GM18867 (cell line): ENCODE measurements at regions not wholly inside any gene's neighbourhood (a gene's known extent, or its start where the extent isn't known, plus 50 kb on each side); places are given as distances from the start of the nearest gene placed in this dataset.
"Not testable (repeated sequence)": the region's sequence is repeated elsewhere in the genome, so short reads cannot be mapped to it uniquely, and the experiment has no call there.

Experiments
- ATAC-seq: cut with Tn5 transposase; IDR thresholded peaks from one replicate; pipeline ENCODE4 v1.9.1; 2021; ENCODE audit warnings: mild to moderate bottlenecking, moderate library complexity; ENCODE audit not compliant: unreplicated experiment

GRCh38 chr7:112592565-112593263 is 111.9 kb downstream of the LSMEM1 start:
- ATAC-seq = not testable (repeated sequence)

- ATAC-seq = no peak
Measured at GRCh38 chr7:112594397-112594796, 113.6 kb downstream of the LSMEM1 start.

GRCh38 chr7:112596260-112596659 is 115.5 kb downstream of the LSMEM1 start:
- no peak for ATAC-seq

DNA sequence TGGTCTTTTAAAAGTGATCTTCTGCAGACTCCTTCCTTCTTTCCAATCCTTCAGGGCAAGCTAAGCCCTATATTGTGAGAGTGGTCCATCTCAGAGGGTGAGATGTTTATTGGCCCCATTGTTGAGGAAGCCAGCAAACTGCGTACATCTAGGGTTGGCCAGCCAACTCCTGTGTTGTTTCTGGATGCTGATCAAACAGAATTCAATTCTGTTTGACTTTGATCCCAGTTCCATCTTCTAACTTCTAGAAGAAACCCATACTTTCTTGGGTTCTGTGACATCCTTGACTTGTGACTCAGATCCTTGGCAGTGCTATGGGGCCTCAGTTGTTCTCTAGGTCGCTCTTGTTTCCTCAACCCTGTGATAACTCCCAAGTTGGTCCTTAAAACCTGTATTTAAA is 116.2 kb downstream of the LSMEM1 start:
- ATAC-seq = no peak

DNA sequence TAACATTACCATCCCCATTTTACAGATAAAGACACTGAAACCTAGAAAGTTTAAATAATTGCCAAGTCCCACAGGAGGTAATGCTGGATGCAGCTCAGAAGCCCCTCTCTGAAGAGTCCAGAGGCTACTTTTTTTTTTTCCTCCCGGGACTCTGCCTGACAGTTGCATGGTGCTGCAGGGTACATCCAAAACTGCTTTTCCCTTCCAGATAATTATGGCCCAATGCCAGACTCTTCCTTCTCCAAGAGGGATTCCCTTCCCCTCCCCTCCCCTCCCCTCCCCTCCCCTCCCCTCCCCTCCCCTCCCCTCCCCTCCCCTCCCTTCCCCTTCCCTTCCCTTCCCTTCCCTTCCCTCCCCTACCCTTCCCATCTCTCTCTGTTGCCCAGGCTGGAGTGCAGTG is 122.9 kb downstream of the LSMEM1 start:
- no peak for ATAC-seq

GRCh38 chr7:112610636-112611035 is 129.8 kb downstream of the LSMEM1 start:
- no peak for ATAC-seq

DNA sequence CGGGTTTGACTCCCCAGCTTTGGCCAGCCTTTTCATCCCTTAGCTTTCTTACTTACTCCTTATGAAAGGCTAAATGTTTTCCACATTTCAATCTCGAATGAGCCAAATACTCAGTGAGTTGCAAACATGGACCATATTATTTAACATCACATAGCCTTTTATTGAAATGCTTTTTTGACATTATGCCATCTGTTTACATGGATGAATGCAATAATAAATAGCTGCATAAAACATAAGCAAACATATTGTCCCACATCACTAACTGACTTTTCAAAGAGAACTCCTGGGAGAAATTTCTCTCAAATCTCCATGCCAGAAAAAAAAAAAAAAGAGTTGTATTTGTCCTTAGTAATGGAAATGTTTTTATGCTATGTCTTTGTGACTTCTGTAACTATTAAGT is 134.9 kb downstream of the LSMEM1 start:
- no peak for ATAC-seq

DNA sequence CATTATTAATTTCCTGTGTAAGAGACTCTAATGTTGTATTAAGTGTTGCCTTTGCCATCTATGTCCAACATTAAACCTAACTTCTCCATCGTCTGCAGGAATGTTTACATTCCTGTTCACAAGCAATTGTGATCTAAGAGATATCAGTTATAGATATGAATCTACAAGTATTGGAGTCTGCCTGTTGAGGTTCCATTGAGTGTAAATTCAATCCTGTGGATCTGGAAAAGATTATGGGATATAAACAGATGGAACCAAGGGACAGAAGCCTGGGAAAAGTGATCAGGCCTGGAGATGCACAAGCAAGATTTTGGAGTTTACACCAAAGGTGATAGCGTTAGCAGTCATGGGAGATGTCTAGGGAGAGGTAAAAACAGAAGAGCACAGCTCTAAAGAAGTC is 135.5 kb downstream of the LSMEM1 start:
- ATAC-seq = no peak

DNA sequence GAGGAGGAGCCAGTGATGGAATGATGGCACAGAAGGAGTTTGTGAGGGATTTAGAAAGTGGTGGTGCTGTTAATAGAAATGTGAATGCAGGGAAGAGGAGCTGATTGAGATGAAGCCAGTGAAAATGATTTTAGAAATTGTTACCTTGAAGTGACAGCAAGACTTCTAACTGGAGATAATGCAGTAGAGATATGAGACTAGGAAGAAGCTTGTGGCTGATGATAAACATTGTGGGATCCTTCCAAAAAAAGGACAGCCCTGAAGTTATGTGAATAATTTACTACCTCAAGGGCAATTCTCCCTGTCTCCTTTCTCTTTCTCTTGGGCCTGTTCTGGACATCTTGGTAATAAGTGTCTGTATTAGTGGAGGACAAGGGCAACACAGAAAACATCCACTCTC is 138.6 kb downstream of the LSMEM1 start:
- ATAC-seq = no peak

DNA sequence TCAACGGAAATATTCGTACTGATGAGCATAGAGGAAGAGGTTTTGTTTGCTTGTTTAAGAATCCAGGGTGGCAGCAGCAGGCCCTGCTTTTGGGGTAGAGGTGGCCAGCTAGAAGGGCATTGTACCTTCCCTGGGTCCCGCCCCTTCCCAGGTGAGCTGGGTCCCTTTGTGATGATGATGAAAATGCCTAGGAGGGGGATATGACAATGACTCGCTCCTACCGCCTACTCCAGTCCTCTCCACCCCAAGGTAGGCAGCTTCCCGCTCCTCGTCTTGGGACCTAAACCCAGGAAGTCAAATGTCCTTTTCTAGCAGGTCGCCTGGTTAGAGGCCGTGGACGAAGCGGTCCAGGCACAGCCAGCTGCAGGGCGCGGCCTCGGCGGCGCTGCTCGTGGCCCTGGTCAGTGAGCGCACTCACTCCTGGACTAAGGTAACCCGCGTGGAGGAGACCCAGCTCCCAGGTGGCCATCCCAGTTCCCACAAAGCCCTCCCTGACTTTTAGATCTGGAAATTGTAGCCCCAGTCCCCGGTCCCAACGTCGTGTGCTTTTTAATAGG is 141.4 kb downstream of the LSMEM1 start:
- ATAC-seq = no peak

DNA sequence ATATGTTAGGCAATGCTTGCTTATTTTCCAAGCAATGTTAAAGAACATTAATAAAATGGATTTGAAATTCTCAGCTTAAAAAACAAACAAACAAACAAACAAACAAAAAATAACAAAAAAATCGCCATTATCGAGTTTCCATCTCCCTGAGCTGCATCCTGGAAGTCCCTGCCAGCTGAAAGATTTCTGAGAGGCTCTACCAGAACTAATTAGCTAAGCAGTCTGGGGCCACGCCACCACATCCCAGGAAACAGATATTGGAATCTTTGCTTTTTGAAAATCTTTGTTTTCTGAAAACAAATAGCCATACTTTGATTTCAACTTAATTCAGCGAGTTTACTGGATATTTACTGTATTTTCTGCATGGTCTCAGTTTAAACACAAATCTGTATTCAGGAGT is 143.6 kb downstream of the LSMEM1 start:
- ATAC-seq = no peak

DNA sequence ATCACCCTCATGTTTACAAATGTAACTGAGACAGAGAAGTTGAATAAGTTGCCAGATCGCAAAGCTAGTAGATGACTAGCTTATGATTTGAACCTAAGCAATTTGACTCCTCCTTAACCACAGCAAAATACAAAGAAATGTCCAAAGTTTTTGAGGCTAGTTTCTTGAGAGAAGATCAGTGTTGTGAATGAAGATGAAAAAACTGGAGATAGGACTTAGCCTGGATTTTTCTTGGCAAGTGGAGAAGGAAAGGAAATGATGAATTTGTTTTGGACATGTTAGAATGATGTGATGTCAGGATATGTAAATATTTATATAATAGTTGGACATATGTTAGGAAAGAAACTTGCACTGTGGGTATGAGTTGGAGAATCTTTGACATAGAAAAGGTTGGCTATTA is 149.8 kb downstream of the LSMEM1 start:
- no peak for ATAC-seq

DNA sequence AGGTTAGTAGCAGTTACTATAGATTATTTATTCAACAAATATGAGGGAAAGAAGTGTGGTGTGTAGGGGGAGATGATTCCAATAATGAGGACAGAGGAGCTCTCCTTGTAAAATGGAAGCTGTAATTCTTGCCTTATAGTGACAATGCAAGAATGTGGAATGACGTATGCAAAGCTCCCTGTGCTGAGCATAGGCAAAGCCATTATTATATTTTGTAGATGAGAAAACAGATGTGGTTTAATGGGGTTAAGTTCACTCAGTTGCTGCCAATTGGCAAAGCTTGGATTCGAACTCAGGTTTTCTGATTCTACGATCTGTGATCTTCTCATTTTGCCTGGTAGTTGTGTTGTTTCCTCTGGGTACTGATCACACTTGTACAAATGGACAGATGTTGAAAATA is 153.3 kb downstream of the LSMEM1 start:
- no peak for ATAC-seq

DNA sequence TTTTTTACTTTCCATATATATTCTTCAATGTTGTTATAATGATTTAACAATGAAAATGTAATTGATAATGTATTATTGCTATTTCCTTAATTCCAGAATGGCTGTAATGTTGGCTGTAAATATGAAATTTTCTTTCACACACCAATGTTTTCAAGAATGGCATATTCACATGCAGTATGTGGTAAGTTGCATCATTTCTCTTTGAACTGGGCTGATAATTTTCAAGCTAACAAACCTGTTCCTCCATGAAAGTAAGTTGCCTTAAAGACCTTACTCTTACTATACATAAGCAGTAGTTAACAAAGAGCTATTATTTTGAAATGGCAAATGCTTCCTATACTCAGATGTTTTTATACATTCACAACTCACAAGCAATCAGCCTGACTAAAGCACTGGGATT is 154.5 kb downstream of the TMEM168 start:
- ATAC-seq = no peak

DNA sequence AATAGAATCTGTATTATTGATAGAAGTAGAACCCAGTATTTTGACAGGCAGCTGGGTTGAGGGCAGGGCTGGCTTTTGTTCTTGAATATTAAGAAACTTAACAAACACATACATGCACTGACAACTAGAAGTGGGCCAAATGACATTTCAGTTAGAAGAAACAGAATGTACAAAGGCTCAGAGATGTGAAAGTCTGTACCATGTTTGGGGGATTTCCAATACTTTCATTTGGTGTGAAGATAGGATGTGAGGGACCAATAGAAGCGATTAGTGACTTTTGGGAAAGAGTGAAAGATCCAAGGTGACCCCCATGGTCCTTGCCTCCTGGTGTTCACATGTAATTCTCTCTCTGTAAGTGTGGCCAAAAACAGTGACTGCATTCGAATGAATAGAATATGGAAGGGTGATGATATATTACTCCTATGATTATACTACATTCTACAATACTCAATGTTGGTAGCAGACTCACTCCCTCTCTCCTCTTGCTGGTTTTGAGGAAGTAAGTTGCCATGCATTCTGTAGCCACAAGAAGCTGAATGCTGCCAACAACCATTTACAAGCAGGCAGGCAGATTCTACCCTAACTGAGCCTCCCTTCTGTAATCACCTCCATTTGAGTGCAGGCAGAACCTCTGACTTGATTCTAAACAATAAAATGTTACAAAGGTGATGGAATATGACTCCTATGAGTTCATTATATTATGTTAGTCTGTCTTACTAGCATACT is 151.4 kb downstream of the TMEM168 start:
- ATAC-seq = no peak

- no peak for ATAC-seq
Measured at GRCh38 chr7:112640685-112641084, 149.5 kb downstream of the TMEM168 start.

DNA sequence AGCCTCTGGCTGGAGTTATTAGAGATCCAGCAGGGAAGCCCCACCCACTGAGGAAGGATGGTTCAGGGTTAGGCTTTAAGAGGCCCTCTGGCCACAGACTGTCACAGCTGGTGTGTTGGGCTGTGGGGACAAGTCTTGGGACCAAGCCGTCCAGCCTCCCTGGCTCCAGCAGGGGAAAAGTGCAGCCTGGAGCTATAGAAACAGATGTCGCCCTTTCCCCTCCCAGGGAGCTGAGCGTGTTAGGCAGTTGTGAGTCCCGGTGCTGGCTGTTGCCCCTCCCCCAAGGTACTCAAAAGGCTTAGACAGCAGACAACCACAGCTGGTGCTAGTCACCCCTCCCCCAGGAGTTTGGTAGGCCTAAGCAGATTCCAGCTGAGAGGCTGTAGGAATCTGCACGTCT is 143.4 kb downstream of the TMEM168 start:
- ATAC-seq = no peak

- ATAC-seq = no peak
Measured at GRCh38 chr7:112648781-112649180, 141.4 kb downstream of the TMEM168 start.

DNA sequence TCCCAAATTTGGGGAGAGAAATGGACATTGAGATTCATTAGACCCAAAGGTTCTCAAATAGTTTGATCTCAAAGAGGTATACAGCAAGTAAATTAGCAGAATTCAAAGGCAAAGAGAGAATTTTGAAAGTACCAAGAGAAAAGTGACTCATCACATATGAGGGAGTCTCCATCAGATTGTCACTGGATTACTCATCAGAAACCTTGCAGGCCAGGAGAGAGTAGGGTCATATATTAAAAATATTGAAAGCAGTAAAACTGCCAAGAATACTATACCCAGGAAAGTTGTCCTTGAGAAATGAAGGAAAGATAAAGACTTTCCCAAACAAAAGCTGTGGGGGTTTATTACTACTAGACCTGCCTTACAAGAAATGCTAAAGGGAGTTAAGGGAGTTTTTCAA is 140.6 kb downstream of the TMEM168 start:
- ATAC-seq = no peak

DNA sequence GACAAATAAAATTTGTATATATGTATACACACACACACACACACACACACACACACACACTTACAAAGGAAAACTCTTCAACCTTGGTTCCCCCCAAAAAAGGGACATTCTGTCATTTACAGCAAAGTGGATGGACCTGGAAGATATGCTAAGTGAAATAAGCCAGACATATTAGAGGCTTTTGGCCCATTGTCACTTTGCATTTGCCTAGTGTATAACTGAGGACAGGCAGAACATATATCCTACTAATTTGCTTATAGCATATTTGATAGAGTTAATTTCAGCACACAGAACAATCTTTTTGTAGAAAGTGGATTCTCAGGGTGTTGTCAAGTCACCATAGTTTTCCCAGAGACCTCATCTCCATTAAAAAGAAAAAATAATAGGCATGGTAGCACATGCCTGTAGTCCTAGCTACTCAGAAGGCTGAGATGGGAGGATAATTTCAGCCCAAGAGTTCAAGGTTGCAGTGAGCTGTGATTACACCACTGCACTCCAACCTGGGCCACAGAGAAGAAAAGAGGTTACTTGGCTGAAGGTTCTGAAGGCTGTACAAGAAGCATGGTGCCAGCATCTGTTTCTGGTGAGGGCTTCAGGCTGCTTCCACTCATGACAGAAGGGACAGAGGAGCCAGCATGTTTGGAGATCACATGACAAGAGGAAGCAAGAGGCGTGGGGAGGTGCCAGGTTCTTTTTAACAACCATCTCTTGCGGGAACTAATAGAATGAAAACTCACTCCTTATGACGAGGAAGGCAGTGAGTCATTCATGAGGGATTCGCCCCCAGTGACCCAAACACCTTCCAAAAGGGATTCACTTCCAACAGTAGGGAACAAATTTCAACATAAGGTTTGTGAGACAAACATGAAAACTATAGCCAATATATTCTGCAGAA is 135.6 kb downstream of the TMEM168 start:
- ATAC-seq = no peak

GRCh38 chr7:112665709-112666108 is 124.5 kb downstream of the TMEM168 start:
- no peak for ATAC-seq
